Tibial nerve (tissue), 4 donors: ENCODE measurements at regions not wholly inside any gene's neighbourhood (a gene's known extent, or its start where the extent isn't known, plus 50 kb on each side); places are given as distances from the start of the nearest gene placed in this dataset.

Experiments used
- CTCF ChIP-seq, 5 experiments: fragments of 200-600 bp in 3 of 5; fragments of 450-650 bp in 2 of 5; sonication (generic) in 3 of 5; IDR thresholded peaks; one replicate each; pipeline ENCODE4 v1.5.1; 2016 to 2019; ENCODE audit warnings: antibody characterized with exemption in 5 of 5, mild to moderate bottlenecking in 3 of 5, moderate library complexity in 2 of 5
- EP300 ChIP-seq, 2 donors: sonication (generic); formaldehyde crosslinking; IDR thresholded peaks; one replicate each; pipeline ENCODE4 v1.6.1; 2017; ENCODE audit warnings: antibody characterized with exemption in 2 of 2, mild to moderate bottlenecking in 1 of 2
- POLR2A ChIP-seq, 2 donors: fragments of 450-650 bp; IDR thresholded peaks; one replicate each; pipeline ENCODE4 v1.6.1; 2017; ENCODE audit warnings: antibody characterized with exemption in 2 of 2, mild to moderate bottlenecking in 2 of 2, moderate library complexity in 2 of 2

- TF ChIP-seq POLR2A (IDR thresholded peaks at IDR 0.05), result no peak
- TF ChIP-seq EP300 (IDR thresholded peaks at IDR 0.05), result peak; percentile 40 to 84
- TF ChIP-seq CTCF (IDR thresholded peaks at IDR 0.05), result peak; percentile 38 to 82 (median 64)
These were observed 85.3 kb downstream of the RFLNA start for GRCh38 chr12:124379938-124380754.
